DND-41 (cell line): ENCODE measurements at regions not wholly inside any gene's neighbourhood (a gene's known extent, or its start where the extent isn't known, plus 50 kb on each side); places are given as distances from the start of the nearest gene placed in this dataset.

ENCODE experiments used
- ATAC-seq: fragments of 200-7000 bp; cut with Tn5 transposase; 3 replicates; pipeline ENCODE4 v1.9.1; 2021; ENCODE audit warnings: low read depth; ENCODE audit not compliant: insufficient read depth
- DNase-seq: peaks from one replicate; pipeline ENCODE4 v3.0.0-alpha.2; 2020
- H2AFZ ChIP-seq: 2 replicates; pipeline ENCODE4 v1.6.0; 2012; ENCODE audit warnings: low read depth, low read length
- H3K27ac ChIP-seq: 2 replicates; pipeline ENCODE4 v1.5.1; 2012; ENCODE audit warnings: low read length, inconsistent platforms
- H3K27me3 ChIP-seq: fragments of 200-600 bp; sonication (generic); 2 replicates; pipeline ENCODE4 v1.6.0; 2012; ENCODE audit warnings: low read length, mild to moderate bottlenecking, inconsistent platforms; ENCODE audit not compliant: insufficient read depth, poor library complexity
- H3K36me3 ChIP-seq: 2 replicates; pipeline ENCODE4 v1.5.1; 2012; ENCODE audit warnings: low read length, inconsistent platforms; ENCODE audit not compliant: insufficient read depth
- H3K4me1 ChIP-seq: 2 replicates; pipeline ENCODE4 v1.5.1; 2012; ENCODE audit warnings: mild to moderate bottlenecking, low read length; ENCODE audit not compliant: insufficient read depth
- H3K4me2 ChIP-seq: 2 replicates; pipeline ENCODE4 v1.6.0; 2012; ENCODE audit warnings: mild to moderate bottlenecking, moderate library complexity, low read length, inconsistent platforms; ENCODE audit not compliant: insufficient read depth
- H3K4me3 ChIP-seq, 2 experiments: fragments of 200-600 bp in 1 of 2; shearing (Covaris generic) in 1 of 2; 2 replicates each; pipeline ENCODE4 v1.5.1; 2012 to 2016; ENCODE audit warnings: inconsistent platforms in 2 of 2, low read length in 2 of 2, mild to moderate bottlenecking in 2 of 2, low read depth in 1 of 2, moderate library complexity in 1 of 2
- H3K79me2 ChIP-seq: 2 replicates; pipeline ENCODE4 v1.6.0; 2012; ENCODE audit warnings: low read length, inconsistent platforms; ENCODE audit not compliant: insufficient read depth
- H3K9ac ChIP-seq: 2 replicates; pipeline ENCODE4 v1.6.0; 2012; ENCODE audit warnings: low read depth, mild to moderate bottlenecking, inconsistent platforms, low read length, moderate library complexity
- H3K9me3 ChIP-seq: 2 replicates; pipeline ENCODE4 v1.5.1; 2012; ENCODE audit warnings: low read length, moderate library complexity, mild to moderate bottlenecking, inconsistent platforms; ENCODE audit not compliant: insufficient read depth, severe bottlenecking
- H4K20me1 ChIP-seq: 2 replicates; pipeline ENCODE4 v1.6.0; 2012; ENCODE audit warnings: low read length; ENCODE audit not compliant: insufficient read depth
- EZH2 ChIP-seq: IDR thresholded peaks from 3 replicates; pipeline ENCODE4 v1.6.1; 2012; ENCODE audit warnings: borderline replicate concordance, low read depth, mild to moderate bottlenecking, moderate library complexity, low read length, inconsistent platforms; ENCODE audit not compliant: severe bottlenecking
- TF ChIP-seq, protein P1 (sequence below): IDR thresholded peaks from 2 replicates; pipeline ENCODE4 v1.5.1; 2012; ENCODE audit warnings: borderline replicate concordance, low read length, moderate library complexity, mild to moderate bottlenecking; ENCODE audit not compliant: poor library complexity, severe bottlenecking; ENCODE audit errors: extremely low read depth

- ATAC-seq (no peak), DNase-seq (no peak)
- Histone ChIP-seq H3K9ac (no peak overlapping the region), H3K9me3 (no peaks in the 10 kb centered on the region), H3K4me3 (no peak overlapping the region), H3K4me2 (no peak overlapping the region), H3K4me1 (no peaks in the 10 kb centered on the region), H4K20me1 (no peaks in the 10 kb centered on the region), H3K79me2 (no peaks in the 10 kb centered on the region), H3K36me3 (peaks cover 49% of the 10 kb centered on the region), H2AFZ (no peak overlapping the region), H3K27me3 (no peaks in the 10 kb centered on the region), H3K27ac (no peak overlapping the region)
- TF ChIP-seq, protein P1, sequence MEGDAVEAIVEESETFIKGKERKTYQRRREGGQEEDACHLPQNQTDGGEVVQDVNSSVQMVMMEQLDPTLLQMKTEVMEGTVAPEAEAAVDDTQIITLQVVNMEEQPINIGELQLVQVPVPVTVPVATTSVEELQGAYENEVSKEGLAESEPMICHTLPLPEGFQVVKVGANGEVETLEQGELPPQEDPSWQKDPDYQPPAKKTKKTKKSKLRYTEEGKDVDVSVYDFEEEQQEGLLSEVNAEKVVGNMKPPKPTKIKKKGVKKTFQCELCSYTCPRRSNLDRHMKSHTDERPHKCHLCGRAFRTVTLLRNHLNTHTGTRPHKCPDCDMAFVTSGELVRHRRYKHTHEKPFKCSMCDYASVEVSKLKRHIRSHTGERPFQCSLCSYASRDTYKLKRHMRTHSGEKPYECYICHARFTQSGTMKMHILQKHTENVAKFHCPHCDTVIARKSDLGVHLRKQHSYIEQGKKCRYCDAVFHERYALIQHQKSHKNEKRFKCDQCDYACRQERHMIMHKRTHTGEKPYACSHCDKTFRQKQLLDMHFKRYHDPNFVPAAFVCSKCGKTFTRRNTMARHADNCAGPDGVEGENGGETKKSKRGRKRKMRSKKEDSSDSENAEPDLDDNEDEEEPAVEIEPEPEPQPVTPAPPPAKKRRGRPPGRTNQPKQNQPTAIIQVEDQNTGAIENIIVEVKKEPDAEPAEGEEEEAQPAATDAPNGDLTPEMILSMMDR: no peak
- TF ChIP-seq EZH2: no peak
Measured at GRCh38 chr1:232437510-232437909, 192.4 kb downstream of the SIPA1L2 start.

- no peak overlapping the region for H3K4me3 ChIP-seq
- H3K9me3 ChIP-seq: no peaks in the 10 kb centered on the region
- no peak overlapping the region for H3K27ac ChIP-seq
- DNase-seq (no peak), ATAC-seq (no peak)
- no peak overlapping the region for H2AFZ ChIP-seq
- no peak for TF ChIP-seq EZH2
- TF ChIP-seq, protein P1: no peak
- no peaks in the 10 kb centered on the region for H4K20me1 ChIP-seq
- H3K79me2 ChIP-seq: no peaks in the 10 kb centered on the region
- peaks cover 42% of the 10 kb centered on the region for H3K36me3 ChIP-seq
- H3K4me2 ChIP-seq: no peak overlapping the region
- no peaks in the 10 kb centered on the region for H3K4me1 ChIP-seq
- H3K27me3 ChIP-seq: no peaks in the 10 kb centered on the region
- H3K9ac ChIP-seq: no peak overlapping the region
Measured at GRCh38 chr1:232435729-232436128, 194.2 kb downstream of the SIPA1L2 start.

- H3K36me3 ChIP-seq: peaks cover 32% of the 10 kb centered on the region
- H2AFZ ChIP-seq: no peak overlapping the region
- no peaks in the 10 kb centered on the region for H3K79me2 ChIP-seq
- H3K4me1 ChIP-seq: no peaks in the 10 kb centered on the region
- DNase-seq (no peak), ATAC-seq (no peak)
- no peak overlapping the region for H3K27ac ChIP-seq
- H3K4me2 ChIP-seq: no peak overlapping the region
- H3K27me3 ChIP-seq: no peaks in the 10 kb centered on the region
- H3K9me3 ChIP-seq: no peaks in the 10 kb centered on the region
- no peak overlapping the region for H3K4me3 ChIP-seq
- H3K9ac ChIP-seq: no peak overlapping the region
- TF ChIP-seq EZH2: no peak
- TF ChIP-seq, protein P1: no peak
- no peaks in the 10 kb centered on the region for H4K20me1 ChIP-seq
Measured at GRCh38 chr1:232432313-232432712, 197.6 kb downstream of the SIPA1L2 start.

GRCh38 chr1:232431748-232432147, 198.2 kb downstream of the SIPA1L2 start:
- TF ChIP-seq, protein P1: no peak
- TF ChIP-seq EZH2: no peak
- no peaks in the 10 kb centered on the region for H3K4me1 ChIP-seq
- H4K20me1 ChIP-seq: no peaks in the 10 kb centered on the region
- peaks cover 36% of the 10 kb centered on the region for H3K36me3 ChIP-seq
- no peak overlapping the region for H2AFZ ChIP-seq
- no peak overlapping the region for H3K9ac ChIP-seq
- H3K79me2 ChIP-seq: no peaks in the 10 kb centered on the region
- no peak for ATAC-seq
- no peak overlapping the region for H3K4me2 ChIP-seq
- H3K9me3 ChIP-seq: no peaks in the 10 kb centered on the region
- DNase-seq: no peak
- H3K4me3 ChIP-seq: no peak overlapping the region
- no peaks in the 10 kb centered on the region for H3K27me3 ChIP-seq
- no peak overlapping the region for H3K27ac ChIP-seq
